Astrocyte of the cerebellum (primary cell): ENCODE measurements at regions not wholly inside any gene's neighbourhood (a gene's known extent, or its start where the extent isn't known, plus 50 kb on each side); places are given as distances from the start of the nearest gene placed in this dataset.
A peak's percentile ranks its signal among the peaks of the same experiment; 100 is the strongest.

Source experiments
- DNase-seq: peaks from one replicate; pipeline ENCODE4 v3.0.0-alpha.2; 2011; ENCODE audit warnings: low read depth
- H3K4me3 ChIP-seq: 2 replicates; pipeline ENCODE4 v1.5.1; 2011; ENCODE audit warnings: mild to moderate bottlenecking, low read depth, low read length, moderate library complexity
- in situ Hi-C: cut with HindIII; loops from 2 replicates; pipeline ENCODE4 v1.10.0; 2017; ENCODE audit warnings: low sequenced_read_pairs
- TF ChIP-seq, protein P1 (sequence below): IDR thresholded peaks from 2 replicates; pipeline ENCODE4 v1.5.1; 2012; ENCODE audit warnings: low read length, low read depth, moderate library complexity, mild to moderate bottlenecking; ENCODE audit errors: missing control alignments

GRCh38 chr15:95016511-95017229, 785.3 kb downstream of the MCTP2 start:
- H3K4me3 ChIP-seq, result no peak overlapping the region
- in situ Hi-C loops, result no loop called here
- no peak for DNase-seq
- TF ChIP-seq, protein P1, sequence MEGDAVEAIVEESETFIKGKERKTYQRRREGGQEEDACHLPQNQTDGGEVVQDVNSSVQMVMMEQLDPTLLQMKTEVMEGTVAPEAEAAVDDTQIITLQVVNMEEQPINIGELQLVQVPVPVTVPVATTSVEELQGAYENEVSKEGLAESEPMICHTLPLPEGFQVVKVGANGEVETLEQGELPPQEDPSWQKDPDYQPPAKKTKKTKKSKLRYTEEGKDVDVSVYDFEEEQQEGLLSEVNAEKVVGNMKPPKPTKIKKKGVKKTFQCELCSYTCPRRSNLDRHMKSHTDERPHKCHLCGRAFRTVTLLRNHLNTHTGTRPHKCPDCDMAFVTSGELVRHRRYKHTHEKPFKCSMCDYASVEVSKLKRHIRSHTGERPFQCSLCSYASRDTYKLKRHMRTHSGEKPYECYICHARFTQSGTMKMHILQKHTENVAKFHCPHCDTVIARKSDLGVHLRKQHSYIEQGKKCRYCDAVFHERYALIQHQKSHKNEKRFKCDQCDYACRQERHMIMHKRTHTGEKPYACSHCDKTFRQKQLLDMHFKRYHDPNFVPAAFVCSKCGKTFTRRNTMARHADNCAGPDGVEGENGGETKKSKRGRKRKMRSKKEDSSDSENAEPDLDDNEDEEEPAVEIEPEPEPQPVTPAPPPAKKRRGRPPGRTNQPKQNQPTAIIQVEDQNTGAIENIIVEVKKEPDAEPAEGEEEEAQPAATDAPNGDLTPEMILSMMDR, result no peak

DNA sequence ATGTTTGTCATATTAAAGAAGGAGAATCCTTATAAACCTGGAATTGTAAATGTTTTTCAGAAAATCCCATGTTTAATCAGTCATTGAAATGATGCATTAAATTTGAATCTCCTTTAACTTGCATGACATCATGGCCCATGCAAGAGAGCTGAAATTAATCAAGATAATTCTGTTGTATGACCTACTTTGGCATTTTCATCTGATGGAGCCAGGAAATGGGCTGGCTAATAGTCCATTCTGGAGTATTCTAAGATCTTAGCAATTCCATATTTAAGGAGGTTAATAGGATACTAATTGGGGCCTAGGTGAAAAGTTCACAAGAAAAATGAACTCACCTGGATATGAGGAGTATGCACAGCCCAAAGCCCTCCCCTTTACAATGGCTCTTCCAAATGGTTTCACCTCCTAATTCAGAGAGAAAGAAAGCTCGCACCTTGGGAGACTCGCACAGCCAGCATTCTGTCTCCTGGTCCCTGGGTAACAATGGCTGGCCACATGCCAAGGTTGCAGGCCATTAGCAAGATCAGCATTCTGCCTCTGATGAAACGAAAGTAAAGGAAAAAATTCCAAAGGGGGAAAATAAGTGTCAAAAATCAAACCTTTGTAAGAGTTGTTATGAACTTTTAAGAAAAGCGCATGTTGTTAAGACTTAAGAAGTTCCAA, 786.4 kb downstream of the MCTP2 start:
- TF ChIP-seq, protein P1, result no peak
- in situ Hi-C loops, result no loop called here

GRCh38 chr15:95018888-95019545, 787.7 kb downstream of the MCTP2 start:
- peak; percentile 35 for DNase-seq
- H3K4me3 ChIP-seq, result no peak overlapping the region
- TF ChIP-seq, protein P1, result no peak
- in situ Hi-C loops, result no loop called here

More for the DNA sequence above, 786.4 kb downstream of the MCTP2 start:
- DNase-seq, result no peak
- H3K4me3 ChIP-seq, result no peak overlapping the region

- in situ Hi-C loops, result no loop called here
Observed at GRCh38 chr15:95019907-95020306, 788.5 kb downstream of the MCTP2 start.

DNA sequence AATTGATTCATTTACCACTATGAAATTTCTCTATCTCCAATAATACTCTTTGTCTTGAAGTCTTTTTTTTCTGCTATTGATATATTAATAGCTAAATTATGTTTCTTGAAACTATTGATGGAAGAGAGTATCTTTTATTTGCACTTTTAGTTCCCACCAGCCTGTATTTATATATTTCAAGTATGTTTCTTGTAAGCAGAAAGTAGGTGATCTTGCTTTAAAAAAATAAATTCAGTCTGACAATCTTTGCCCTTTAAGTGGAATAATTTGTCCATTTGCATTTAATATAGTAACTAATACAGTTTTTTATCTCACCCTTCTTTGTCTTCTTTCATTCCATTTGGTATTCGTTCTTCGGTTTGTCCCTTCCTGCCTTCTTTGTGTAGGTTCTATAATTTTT, 790.5 kb downstream of the MCTP2 start:
- TF ChIP-seq, protein P1, result no peak
- H3K4me3 ChIP-seq, result no peak overlapping the region
- no peak for DNase-seq
- in situ Hi-C loops, result no loop called here

More at GRCh38 chr15:95019907-95020306, 788.5 kb downstream of the MCTP2 start:
- no peak for DNase-seq
- TF ChIP-seq, protein P1, result no peak
- H3K4me3 ChIP-seq, result no peak overlapping the region

DNA sequence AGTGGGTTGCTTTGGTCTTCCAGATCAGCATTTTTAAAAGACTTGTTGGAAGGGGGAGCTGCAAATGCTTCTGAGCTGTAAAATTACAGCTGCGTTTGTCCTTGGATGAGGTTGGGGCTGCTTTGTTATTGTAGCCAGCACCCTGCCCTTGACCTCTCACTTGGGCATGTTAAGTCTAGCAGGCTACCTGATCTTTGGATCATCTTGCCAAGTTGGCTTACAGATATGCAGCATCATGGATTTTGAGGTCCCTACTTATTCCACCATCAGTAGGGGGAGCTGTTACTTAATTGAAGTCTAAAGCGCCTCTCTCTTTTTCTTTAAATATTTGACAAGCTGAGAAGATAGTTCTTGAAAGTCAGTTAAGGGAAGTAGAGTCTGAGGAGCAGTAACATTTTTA, 793.0 kb downstream of the MCTP2 start:
- TF ChIP-seq, protein P1, result peak; percentile 58
- DNase-seq, result peak; percentile 9
- in situ Hi-C loops, result no loop called here
- no peak overlapping the region for H3K4me3 ChIP-seq
